ENCODE measurements at regions not wholly inside any gene's neighbourhood (a gene's known extent, or its start where the extent isn't known, plus 50 kb on each side); places are given as distances from the start of the nearest gene placed in this dataset.

GRCh38 chr4:170242471-170242870 is 152.7 kb upstream of the AADAT start:
- no peak for TF ChIP-seq CTCF (IDR thresholded peaks at IDR 0.05)
- TF ChIP-seq POLR2A (IDR thresholded peaks at IDR 0.05) = no peak

Measured in esophagus squamous epithelium (tissue), 4 donors.